GM23338 (cell line): ENCODE measurements at regions not wholly inside any gene's neighbourhood (a gene's known extent, or its start where the extent isn't known, plus 50 kb on each side); places are given as distances from the start of the nearest gene placed in this dataset.

ENCODE experiments used
- CREB1 ChIP-seq: fragments of 250-450 bp; sonication (Bioruptor Pico); IDR thresholded peaks from 2 replicates; pipeline ENCODE4 v1.5.0; 2020; ENCODE audit warnings: low read depth, mild to moderate bottlenecking, moderate library complexity
- EZH2 ChIP-seq: fragments of 200-600 bp; sonication (generic); IDR thresholded peaks from one replicate; pipeline ENCODE4 v1.8.0; 2017; ENCODE audit warnings: antibody characterized with exemption, mild to moderate bottlenecking, low read depth; ENCODE audit not compliant: unreplicated experiment
- NANOG ChIP-seq: IDR thresholded peaks from 2 replicates; pipeline ENCODE4 v1.6.1; 2016; ENCODE audit warnings: antibody characterized with exemption, borderline replicate concordance
- POLR2AphosphoS5 ChIP-seq: IDR thresholded peaks from 2 replicates; pipeline ENCODE4 v1.6.1; 2016; ENCODE audit warnings: antibody characterized with exemption, low read depth
- TF ChIP-seq, protein P1 (sequence below): IDR thresholded peaks from one replicate; pipeline ENCODE4 v1.6.1; 2018; ENCODE audit warnings: antibody characterized with exemption; ENCODE audit not compliant: unreplicated experiment
- TF ChIP-seq, protein P2 (sequence below), 2 experiments: fragments of 200-600 bp in 1 of 2; sonication (generic) in 1 of 2; conservative IDR thresholded peaks; 2 replicates each; pipeline versions ENCODE4 v1.5.1 to v1.6.1; 2016 to 2017; ENCODE audit warnings: antibody characterized with exemption in 2 of 2, low read depth in 2 of 2, mild to moderate bottlenecking in 2 of 2, moderate library complexity in 1 of 2

DNA sequence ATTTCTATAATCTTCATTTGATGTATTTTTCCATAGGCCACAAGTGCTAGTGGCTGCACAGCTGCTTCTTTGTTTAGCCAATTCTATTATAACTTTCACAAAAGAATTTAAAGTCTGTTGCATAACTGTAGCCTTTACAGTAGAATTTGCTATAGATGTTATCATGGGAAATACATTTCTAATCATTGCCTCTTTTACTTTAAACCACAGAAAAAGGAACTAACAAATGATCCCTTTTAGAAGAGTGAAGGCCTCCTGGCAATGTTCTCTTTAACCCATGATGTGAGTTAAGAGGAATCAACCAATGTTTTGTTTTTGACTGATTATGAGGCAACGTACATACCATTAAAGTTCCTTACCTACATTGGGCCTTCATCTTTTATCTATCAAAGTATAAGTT lies 68.8 kb downstream of the RPL10L start:
- TF ChIP-seq, protein P1, sequence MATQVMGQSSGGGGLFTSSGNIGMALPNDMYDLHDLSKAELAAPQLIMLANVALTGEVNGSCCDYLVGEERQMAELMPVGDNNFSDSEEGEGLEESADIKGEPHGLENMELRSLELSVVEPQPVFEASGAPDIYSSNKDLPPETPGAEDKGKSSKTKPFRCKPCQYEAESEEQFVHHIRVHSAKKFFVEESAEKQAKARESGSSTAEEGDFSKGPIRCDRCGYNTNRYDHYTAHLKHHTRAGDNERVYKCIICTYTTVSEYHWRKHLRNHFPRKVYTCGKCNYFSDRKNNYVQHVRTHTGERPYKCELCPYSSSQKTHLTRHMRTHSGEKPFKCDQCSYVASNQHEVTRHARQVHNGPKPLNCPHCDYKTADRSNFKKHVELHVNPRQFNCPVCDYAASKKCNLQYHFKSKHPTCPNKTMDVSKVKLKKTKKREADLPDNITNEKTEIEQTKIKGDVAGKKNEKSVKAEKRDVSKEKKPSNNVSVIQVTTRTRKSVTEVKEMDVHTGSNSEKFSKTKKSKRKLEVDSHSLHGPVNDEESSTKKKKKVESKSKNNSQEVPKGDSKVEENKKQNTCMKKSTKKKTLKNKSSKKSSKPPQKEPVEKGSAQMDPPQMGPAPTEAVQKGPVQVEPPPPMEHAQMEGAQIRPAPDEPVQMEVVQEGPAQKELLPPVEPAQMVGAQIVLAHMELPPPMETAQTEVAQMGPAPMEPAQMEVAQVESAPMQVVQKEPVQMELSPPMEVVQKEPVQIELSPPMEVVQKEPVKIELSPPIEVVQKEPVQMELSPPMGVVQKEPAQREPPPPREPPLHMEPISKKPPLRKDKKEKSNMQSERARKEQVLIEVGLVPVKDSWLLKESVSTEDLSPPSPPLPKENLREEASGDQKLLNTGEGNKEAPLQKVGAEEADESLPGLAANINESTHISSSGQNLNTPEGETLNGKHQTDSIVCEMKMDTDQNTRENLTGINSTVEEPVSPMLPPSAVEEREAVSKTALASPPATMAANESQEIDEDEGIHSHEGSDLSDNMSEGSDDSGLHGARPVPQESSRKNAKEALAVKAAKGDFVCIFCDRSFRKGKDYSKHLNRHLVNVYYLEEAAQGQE = no peak
- TF ChIP-seq, protein P2, sequence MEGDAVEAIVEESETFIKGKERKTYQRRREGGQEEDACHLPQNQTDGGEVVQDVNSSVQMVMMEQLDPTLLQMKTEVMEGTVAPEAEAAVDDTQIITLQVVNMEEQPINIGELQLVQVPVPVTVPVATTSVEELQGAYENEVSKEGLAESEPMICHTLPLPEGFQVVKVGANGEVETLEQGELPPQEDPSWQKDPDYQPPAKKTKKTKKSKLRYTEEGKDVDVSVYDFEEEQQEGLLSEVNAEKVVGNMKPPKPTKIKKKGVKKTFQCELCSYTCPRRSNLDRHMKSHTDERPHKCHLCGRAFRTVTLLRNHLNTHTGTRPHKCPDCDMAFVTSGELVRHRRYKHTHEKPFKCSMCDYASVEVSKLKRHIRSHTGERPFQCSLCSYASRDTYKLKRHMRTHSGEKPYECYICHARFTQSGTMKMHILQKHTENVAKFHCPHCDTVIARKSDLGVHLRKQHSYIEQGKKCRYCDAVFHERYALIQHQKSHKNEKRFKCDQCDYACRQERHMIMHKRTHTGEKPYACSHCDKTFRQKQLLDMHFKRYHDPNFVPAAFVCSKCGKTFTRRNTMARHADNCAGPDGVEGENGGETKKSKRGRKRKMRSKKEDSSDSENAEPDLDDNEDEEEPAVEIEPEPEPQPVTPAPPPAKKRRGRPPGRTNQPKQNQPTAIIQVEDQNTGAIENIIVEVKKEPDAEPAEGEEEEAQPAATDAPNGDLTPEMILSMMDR (conservative IDR thresholded peaks at IDR 0.05; ENCODE audit: low read depth in 2 of 2) = no peak
- TF ChIP-seq POLR2AphosphoS5 (no peak), CREB1 (CRISPR knock-in tag) (no peak), EZH2 (no peak), NANOG (no peak)
